H1 (cell line): ENCODE measurements at regions not wholly inside any gene's neighbourhood (a gene's known extent, or its start where the extent isn't known, plus 50 kb on each side); places are given as distances from the start of the nearest gene placed in this dataset. TPM values are rescaled to one million over a fixed set of nuclear protein-coding genes. Genes with fewer than 3 reads are reported as not detected.
"Not testable (repeated sequence)": the region's sequence is repeated elsewhere in the genome, so short reads cannot be mapped to it uniquely, and the experiment has no call there.

Source experiments
- CTCF ChIA-PET: fragments of 300-600 bp; sonication (Branson Sonifier 250); formaldehyde crosslinking; loops from one replicate; lab custom pipeline; 2021; ENCODE audit not compliant: partially characterized antibody; lab: Charles Lee
- POLR2A ChIA-PET: fragments of 300-600 bp; sonication (Branson Sonifier 250); formaldehyde crosslinking; loops from one replicate; lab custom pipeline; 2021; ENCODE audit warnings: inconsistent platforms; ENCODE audit not compliant: partially characterized antibody; lab: Charles Lee
- DNase-seq, 2 experiments: peaks; one replicate each; pipeline versions ENCODE4 v3.0.0 to v3.0.0-alpha.2; 2010 to 2022; ENCODE audit warnings: low spot score in 2 of 2, low read depth in 1 of 2, mixed read lengths in 1 of 2
- FAIRE-seq: peaks from 2 replicates; lab custom pipeline; 2011; peaks lifted over from hg19 to GRCh38; lab: Jason Lieb, UNC
- H2AFZ ChIP-seq: 2 replicates; pipeline ENCODE4 v1.8.1; 2012; ENCODE audit warnings: low read length, inconsistent platforms
- H2AK5ac ChIP-seq: 2 replicates; pipeline ENCODE4 v1.6.1; 2013; ENCODE audit warnings: low read depth, low read length
- H2BK120ac ChIP-seq: replicated peaks from 2 replicates; pipeline ENCODE3; 2013; ENCODE audit warnings: low read depth, low read length, inconsistent platforms
- H2BK12ac ChIP-seq: 2 replicates; pipeline ENCODE4 v1.6.1; 2013; ENCODE audit warnings: low read depth, low read length
- H2BK15ac ChIP-seq: 2 replicates; pipeline ENCODE4 v1.6.1; 2013; ENCODE audit warnings: low read length
- H2BK20ac ChIP-seq: 2 replicates; pipeline ENCODE4 v1.6.1; 2013; ENCODE audit warnings: low read length
- H2BK5ac ChIP-seq: 2 replicates; pipeline ENCODE4 v1.6.1; 2013; ENCODE audit warnings: low read depth, low read length
- H3K14ac ChIP-seq: 2 replicates; pipeline ENCODE4 v1.6.1; 2013; ENCODE audit warnings: inconsistent platforms; ENCODE audit not compliant: insufficient read length
- H3K18ac ChIP-seq: 2 replicates; pipeline ENCODE4 v1.6.1; 2013; ENCODE audit warnings: low read length; ENCODE audit errors: extremely low read depth
- H3K23ac ChIP-seq: 2 replicates; pipeline ENCODE4 v1.6.1; 2013; ENCODE audit warnings: inconsistent platforms; ENCODE audit not compliant: insufficient read length
- H3K23me2 ChIP-seq: 2 replicates; pipeline ENCODE4 v1.6.1; 2013; ENCODE audit warnings: low read depth, low read length
- H3K27ac ChIP-seq: 2 replicates; pipeline ENCODE4 v1.6.1; 2011; ENCODE audit warnings: low read depth, low read length, inconsistent platforms
- H3K27me3 ChIP-seq, 4 experiments: replicated peaks in 1 of 4; 1 replicate in 1 of 4; 2 replicates in 3 of 4; pipeline versions ENCODE4 v1.6.1 to v1.8.1; 2011 to 2013; ENCODE audit warnings: low read length in 3 of 4, mild to moderate bottlenecking in 3 of 4, inconsistent platforms in 2 of 4, mixed read lengths in 2 of 4, moderate library complexity in 1 of 4; ENCODE audit not compliant: control insufficient read depth in 3 of 4, insufficient read depth in 3 of 4; ENCODE audit errors: extremely low read depth in 1 of 4
- H3K36me3 ChIP-seq, 4 experiments: 2 replicates each; pipeline versions ENCODE4 v1.6.1 to v1.8.1; 2011 to 2013; ENCODE audit warnings: mild to moderate bottlenecking in 4 of 4, low read length in 3 of 4, moderate library complexity in 2 of 4, control low read depth in 1 of 4, inconsistent platforms in 1 of 4; ENCODE audit not compliant: insufficient read depth in 4 of 4, control insufficient read depth in 2 of 4
- H3K4ac ChIP-seq: replicated peaks from 2 replicates; pipeline ENCODE3; 2013; ENCODE audit warnings: low read length, low read depth, mixed read lengths, inconsistent platforms; ENCODE audit not compliant: insufficient read length
- H3K4me1 ChIP-seq, 4 experiments: replicated peaks in 1 of 4; 1 replicate in 1 of 4; 2 replicates in 3 of 4; pipeline versions ENCODE4 v1.6.1 to v1.8.1; 2011 to 2013; ENCODE audit warnings: low read length in 3 of 4, inconsistent platforms in 2 of 4, mixed read lengths in 1 of 4; ENCODE audit not compliant: insufficient read depth in 4 of 4, control insufficient read depth in 3 of 4
- H3K4me2 ChIP-seq, 2 experiments: 2 replicates each; pipeline versions ENCODE4 v1.6.1 to v1.8.1; 2011 to 2013; ENCODE audit warnings: low read depth in 2 of 2, low read length in 2 of 2, control low read depth in 1 of 2, inconsistent platforms in 1 of 2, mild to moderate bottlenecking in 1 of 2; ENCODE audit not compliant: insufficient read depth in 1 of 2
- H3K4me3 ChIP-seq, 4 experiments: fragments of 200-600, 300-600 bp in 1 of 4; sonication (generic), shearing (Covaris generic), sonication (Bioruptor Twin) in 1 of 4; 2 replicates each; pipeline versions ENCODE4 v1.5.1 to v1.8.1; 2011 to 2016; ENCODE audit warnings: low read length in 4 of 4, low read depth in 3 of 4, control low read depth in 2 of 4, inconsistent platforms in 2 of 4, mild to moderate bottlenecking in 2 of 4, mixed read lengths in 1 of 4, moderate library complexity in 1 of 4; ENCODE audit not compliant: insufficient read depth in 2 of 4; ENCODE audit errors: extremely low read depth in 1 of 4
- H3K56ac ChIP-seq: replicated peaks from 2 replicates; pipeline ENCODE3; 2013; ENCODE audit warnings: low read depth, mild to moderate bottlenecking, mixed read lengths, low read length, inconsistent platforms; ENCODE audit not compliant: insufficient read length
- H3K79me1 ChIP-seq: 2 replicates; pipeline ENCODE4 v1.6.1; 2013; ENCODE audit warnings: low read depth, low read length, control low read depth
- H3K79me2 ChIP-seq, 2 experiments: 2 replicates each; pipeline versions ENCODE4 v1.6.1 to v1.8.1; 2012 to 2013; ENCODE audit warnings: low read length in 2 of 2, mild to moderate bottlenecking in 2 of 2, inconsistent platforms in 1 of 2; ENCODE audit not compliant: insufficient read depth in 2 of 2, control insufficient read depth in 1 of 2
- H3K9ac ChIP-seq, 4 experiments: replicated peaks in 1 of 4; 1 replicate in 1 of 4; 2 replicates in 3 of 4; pipeline versions ENCODE4 v1.6.1 to v1.8.1; 2011 to 2013; ENCODE audit warnings: low read depth in 3 of 4, low read length in 3 of 4, control low read depth in 2 of 4, mild to moderate bottlenecking in 2 of 4, moderate library complexity in 2 of 4, inconsistent platforms in 1 of 4; ENCODE audit errors: extremely low read depth in 1 of 4
- H3K9me3 ChIP-seq, 2 experiments: 2 replicates each; pipeline versions ENCODE4 v1.6.1 to v1.8.1; 2012 to 2013; ENCODE audit warnings: mild to moderate bottlenecking in 2 of 2, moderate library complexity in 2 of 2, control low read depth in 1 of 2, inconsistent platforms in 1 of 2, low read depth in 1 of 2, low read length in 1 of 2, mixed read lengths in 1 of 2; ENCODE audit not compliant: insufficient read depth in 2 of 2
- H4K20me1 ChIP-seq, 2 experiments: replicated peaks in 1 of 2; 2 replicates each; pipeline versions ENCODE3 to v1.8.1; 2011 to 2013; ENCODE audit warnings: inconsistent platforms in 2 of 2, low read length in 2 of 2, mild to moderate bottlenecking in 1 of 2; ENCODE audit not compliant: insufficient read depth in 2 of 2, control insufficient read depth in 1 of 2
- H4K5ac ChIP-seq: 2 replicates; pipeline ENCODE4 v1.6.1; 2013; ENCODE audit warnings: low read length, low read depth, mixed read lengths, inconsistent platforms; ENCODE audit not compliant: insufficient read length
- H4K8ac ChIP-seq: 2 replicates; pipeline ENCODE4 v1.8.0; 2013; ENCODE audit warnings: mild to moderate bottlenecking, moderate library complexity, low read length, inconsistent platforms; ENCODE audit not compliant: insufficient read depth; ENCODE audit errors: extremely low read depth
- H4K91ac ChIP-seq: replicated peaks from 2 replicates; pipeline ENCODE3; 2013; ENCODE audit warnings: low read length, mixed read lengths, inconsistent platforms; ENCODE audit not compliant: insufficient read length
- WGBS, 2 experiments: shearing (Covaris generic) in 1 of 2; methylation state at CpG; one replicate each; pipeline versions ENCODE4 v1.1.6 to v1.1.7; 2013 to 2015; ENCODE audit warnings: low lambda C conversion rate in 2 of 2, mixed read lengths in 2 of 2, inconsistent platforms in 1 of 2, low coverage in 1 of 2, missing lambda C conversion rate in 1 of 2; ENCODE audit not compliant: insufficient replicate concordance in 2 of 2, insufficient coverage in 1 of 2, insufficient read length in 1 of 2; ENCODE audit errors: extremely low coverage in 1 of 2, missing lambda C conversion rate in 1 of 2; 5-methylcytosine and 5-hydroxymethylcytosine counted together
- small RNA-seq: library from polyadenylated mRNA; stranded (forward); fragments of <200 nt; extraction: miRNeasy Mini kit (QIAGEN cat#:217004); gene quantifications from one replicate; pipeline ENCODE3, GENCODE V24; 2013; ENCODE audit not compliant: insufficient read depth

DNA sequence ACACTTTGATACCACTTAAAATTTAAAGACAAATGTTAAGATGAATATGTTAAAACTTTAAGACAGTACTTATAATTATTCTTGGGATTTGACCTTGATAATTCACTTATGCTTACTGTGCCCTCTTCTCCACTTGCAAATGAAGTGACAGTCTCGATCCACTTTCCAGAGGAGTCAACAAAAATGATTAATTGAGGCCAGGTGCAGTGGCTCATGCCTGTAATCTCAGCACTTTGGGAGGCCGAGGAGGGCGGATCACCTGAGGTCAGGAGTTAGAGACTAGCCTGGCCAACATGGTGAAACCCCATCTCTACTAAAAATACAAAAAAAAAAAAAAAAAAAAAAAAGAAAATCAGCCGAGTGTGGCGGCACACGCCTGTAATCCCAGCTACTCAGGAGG lies 52.6 kb upstream of the ZPLD1 start:
- 77% methylated on average over 3 of the region's 6 CpGs; no CpG with 5 or more reads in 1 of the 2 experiments for WGBS, 2 experiments
- H3K23me2 ChIP-seq, result not testable (repeated sequence)

More for the DNA sequence above, 52.6 kb upstream of the ZPLD1 start:
- H3K9ac ChIP-seq, H3K27ac ChIP-seq, H3K18ac ChIP-seq, DNase-seq, H3K14ac ChIP-seq, H2AFZ ChIP-seq, H3K4me3 ChIP-seq, H2BK15ac ChIP-seq, H3K4me1 ChIP-seq, H2BK5ac ChIP-seq, H4K5ac ChIP-seq, H2BK12ac ChIP-seq, H2BK20ac ChIP-seq, POLR2A ChIA-PET, H3K79me1 ChIP-seq, H2AK5ac ChIP-seq, H4K91ac ChIP-seq, H3K23ac ChIP-seq, H3K4me2 ChIP-seq, H3K4ac ChIP-seq, H3K79me2 ChIP-seq, H4K8ac ChIP-seq, H4K20me1 ChIP-seq, CTCF ChIA-PET, H2BK120ac ChIP-seq, H3K9me3 ChIP-seq, H3K56ac ChIP-seq, H3K36me3 ChIP-seq, H3K27me3 ChIP-seq, FAIRE-seq: not testable (repeated sequence)

Small RNA genes lying in the stretch of these regions (small RNA-seq; reads per million reads assigned to genes)
- gene AC106712.1, result not detected
- not detected for gene RF00019
